SKM-1 treated with dmso at 0.1 percent for 144 hours (cell line): ENCODE measurements at regions not wholly inside any gene's neighbourhood (a gene's known extent, or its start where the extent isn't known, plus 50 kb on each side); places are given as distances from the start of the nearest gene placed in this dataset.
"Not testable (repeated sequence)": the region's sequence is repeated elsewhere in the genome, so short reads cannot be mapped to it uniquely, and the experiment has no call there.

Experiments
- DNase-seq: peaks from one replicate; lab custom pipeline; 2025; ENCODE audit not compliant: unreplicated experiment; lab: John Stamatoyannopoulos, UW

- DNase-seq, result no peak
These were observed 234.9 kb upstream of the MCHR2 start for GRCh38 chr6:100228834-100229441.

- DNase-seq, result no peak
These were observed 234.4 kb upstream of the MCHR2 start for GRCh38 chr6:100228437-100228833.

GRCh38 chr6:100226811-100227210 is 232.8 kb upstream of the MCHR2 start:
- no peak for DNase-seq

GRCh38 chr6:100223952-100224351 is 229.9 kb upstream of the MCHR2 start:
- DNase-seq, result not testable (repeated sequence)

DNA sequence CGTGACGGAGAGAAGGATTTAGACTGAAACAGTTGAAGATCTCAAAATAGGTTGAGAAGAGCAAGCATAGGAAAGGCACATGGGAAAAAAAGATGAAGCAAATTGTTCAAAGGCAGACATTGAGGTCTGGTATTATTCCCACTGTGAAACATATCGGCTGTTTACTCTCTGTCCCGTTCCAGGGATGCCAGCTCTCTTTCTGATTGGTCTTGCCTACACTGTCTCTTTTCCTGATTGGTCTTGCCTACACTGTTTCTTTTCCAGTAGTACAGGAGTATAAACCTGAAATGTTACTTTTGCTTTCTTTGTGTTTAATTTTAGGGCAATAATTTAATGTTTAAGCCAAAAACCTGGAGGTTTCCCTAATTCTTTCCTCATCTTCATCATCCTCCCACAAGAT is 226.5 kb upstream of the MCHR2 start:
- DNase-seq, result no peak

- no peak for DNase-seq
These were observed 223.4 kb upstream of the MCHR2 start for GRCh38 chr6:100217225-100218012.

GRCh38 chr6:100216760-100217159 is 222.7 kb upstream of the MCHR2 start:
- no peak for DNase-seq

GRCh38 chr6:100212131-100212530 is 218.1 kb upstream of the MCHR2 start:
- DNase-seq, result no peak

DNA sequence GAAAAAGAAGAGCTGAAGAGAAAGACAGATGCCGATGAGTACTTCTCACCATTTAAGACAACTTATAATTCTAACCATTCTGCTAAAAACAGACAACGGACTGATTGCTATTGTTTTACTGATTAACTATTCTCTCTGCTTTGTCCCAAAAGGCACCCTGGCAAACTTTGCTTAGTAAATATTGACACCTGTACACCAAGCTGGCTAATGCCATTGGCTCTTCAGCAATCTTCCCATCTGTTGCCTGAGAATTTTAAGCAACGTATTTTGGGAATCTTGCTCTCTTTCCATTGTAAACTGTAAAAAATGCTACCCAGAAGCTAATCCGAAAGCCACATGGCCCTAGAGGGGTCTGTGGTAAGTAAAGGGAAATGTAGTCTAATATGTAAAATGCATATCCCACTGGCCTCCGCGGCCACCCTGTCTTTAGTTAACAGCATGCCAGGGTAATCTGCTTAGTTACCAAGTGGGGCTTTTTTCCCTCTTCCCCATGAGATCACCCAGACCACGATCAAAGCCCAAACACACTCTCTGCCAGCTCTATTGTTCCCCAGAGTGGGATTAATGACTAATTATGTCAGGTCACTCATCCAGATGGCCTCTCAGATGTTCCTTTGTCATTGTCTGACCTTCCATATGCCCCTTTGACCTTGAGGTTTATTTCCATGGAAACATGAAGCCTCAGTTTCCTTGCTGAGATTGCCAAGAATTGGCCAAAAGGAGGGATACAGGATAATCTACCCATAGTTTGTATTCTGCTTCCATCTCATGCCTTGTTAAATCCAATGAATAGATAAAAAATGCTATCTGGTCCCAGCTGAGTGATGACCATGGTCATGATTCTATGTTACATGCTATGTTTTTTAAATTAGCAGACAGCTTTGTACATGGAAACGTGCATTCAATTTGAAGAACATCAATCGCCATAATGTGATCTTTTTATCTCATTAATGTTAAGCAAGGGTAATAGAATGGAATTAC is 216.4 kb upstream of the MCHR2 start:
- DNase-seq, result no peak

DNA sequence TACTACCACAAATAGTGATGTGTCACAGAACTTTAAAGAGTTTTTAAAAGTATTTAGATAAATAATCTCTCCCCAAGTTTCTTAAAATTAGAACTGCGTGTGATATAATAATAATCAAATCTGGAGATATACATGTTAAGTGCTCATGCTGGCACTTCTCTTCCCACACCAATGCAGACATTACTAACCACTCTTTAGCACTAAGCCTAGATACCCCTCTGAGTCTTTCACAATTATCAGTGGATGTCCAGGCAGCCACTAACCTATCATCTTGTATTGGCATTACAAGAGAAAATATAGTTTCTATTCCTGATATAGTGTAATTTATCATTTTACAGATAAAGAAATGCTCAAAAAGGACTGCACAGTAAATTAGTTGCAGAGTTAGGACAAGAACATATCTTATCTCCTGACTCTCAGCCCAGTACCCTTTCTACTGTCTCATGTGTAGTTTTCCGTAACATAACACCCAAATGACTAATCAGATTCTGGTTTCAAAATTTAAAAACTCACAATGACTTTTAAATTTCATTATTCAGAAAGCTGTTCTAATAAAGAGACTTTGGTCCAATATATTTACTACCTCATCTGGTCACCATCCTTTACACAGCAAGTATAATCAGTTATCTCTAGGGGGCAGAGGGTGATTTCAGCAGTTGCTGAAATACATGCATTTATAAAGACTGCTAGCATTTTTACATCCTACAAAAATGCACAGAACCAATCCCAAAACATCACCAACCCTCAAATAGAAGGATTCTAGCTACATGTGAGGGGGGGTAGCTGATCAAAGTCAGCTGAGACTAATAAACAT is 215.5 kb upstream of the MCHR2 start:
- no peak for DNase-seq

GRCh38 chr6:100203400-100203799 is 209.4 kb upstream of the MCHR2 start:
- no peak for DNase-seq

DNA sequence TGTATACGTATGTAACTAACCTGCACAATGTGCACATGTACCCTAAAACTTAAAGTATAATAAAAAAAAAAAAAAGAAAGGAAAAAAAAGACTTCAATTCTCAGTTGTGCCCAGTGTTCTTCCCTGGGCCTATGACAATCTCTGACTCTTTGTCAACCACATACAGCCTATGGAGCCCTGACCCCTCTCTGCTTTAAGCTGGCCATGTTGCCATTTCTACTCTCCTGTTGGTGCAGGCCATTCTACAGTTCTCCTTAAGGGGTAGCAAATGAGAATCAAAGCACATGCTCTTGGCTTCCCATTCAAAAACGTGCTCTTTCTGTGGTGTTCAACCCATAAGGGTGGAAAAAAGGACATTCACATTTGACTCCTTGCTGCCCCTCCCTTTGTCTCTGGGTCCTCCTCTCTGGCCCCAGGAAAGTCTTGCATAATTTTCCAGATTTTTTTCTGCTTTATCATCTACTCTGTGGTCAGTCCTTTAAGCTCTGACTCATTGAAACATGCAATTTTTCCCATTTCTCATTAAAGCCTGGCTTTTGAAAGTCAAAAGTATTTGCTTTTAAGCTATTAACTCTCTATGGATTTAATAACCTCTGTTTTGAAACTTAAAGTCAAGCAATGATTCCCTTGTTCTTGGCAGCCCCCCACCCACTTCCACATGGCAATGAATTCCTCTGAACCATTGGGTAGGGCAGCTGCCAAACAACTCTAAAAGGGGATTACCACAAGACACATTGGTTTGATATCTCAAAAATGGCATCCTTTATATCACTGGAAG is 208.6 kb upstream of the MCHR2 start:
- DNase-seq, result peak; percentile 6

DNA sequence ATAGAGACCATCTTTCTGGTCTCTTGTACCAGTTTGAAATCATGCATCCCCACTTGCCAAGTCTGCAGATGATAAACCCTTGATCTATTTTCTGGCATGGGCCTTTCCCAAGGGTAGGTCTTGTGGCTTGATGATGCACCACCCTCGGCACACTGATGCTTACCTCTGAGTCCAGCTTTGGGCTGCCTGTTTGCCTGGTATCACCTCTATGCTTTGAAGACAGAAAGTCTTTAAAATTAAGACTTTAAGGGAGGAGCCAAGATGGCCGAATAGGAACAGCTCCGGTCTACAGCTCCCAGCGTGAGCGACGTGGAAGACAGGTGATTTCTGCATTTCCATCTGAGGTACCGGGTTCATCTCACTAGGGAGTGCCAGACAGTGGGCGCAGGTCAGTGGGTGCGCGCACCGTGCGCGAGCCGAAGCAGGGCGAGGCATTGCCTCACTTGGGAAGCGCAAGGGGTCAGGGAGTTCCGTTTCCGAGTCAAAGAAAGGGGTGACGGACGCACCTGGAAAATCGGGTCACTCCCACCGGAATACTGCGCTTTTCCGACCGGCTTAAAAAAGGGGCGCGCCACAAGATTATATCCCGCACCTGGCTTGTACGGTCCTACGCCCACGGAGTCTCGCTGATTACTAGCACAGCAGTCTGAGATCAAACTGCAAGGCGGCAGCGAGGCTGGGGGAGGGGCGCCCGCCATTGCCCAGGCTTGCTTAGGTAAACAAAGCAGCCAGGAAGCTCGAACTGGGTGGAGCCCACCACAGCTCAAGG is 202.4 kb upstream of the MCHR2 start:
- DNase-seq, result not testable (repeated sequence)

DNA sequence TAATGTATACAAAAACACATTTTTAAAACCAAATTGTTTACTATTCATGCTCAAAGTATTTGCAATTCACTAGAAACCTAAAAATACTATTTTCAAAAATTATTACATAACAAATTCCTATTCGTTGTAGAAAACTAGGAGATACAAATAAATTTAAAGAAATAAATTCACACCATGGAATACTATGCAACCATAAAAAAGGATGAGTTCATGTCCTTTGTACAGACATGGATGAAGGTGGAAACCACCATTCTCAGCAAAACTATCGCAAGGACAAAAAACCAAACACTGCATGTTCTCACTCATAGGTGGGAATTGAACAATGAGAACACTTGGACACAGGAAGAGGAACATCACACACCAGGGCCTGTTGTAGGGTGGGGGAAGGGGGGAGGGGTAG is 201.2 kb upstream of the MCHR2 start:
- DNase-seq, result not testable (repeated sequence)

- no peak for DNase-seq
These were observed 200.5 kb upstream of the MCHR2 start for GRCh38 chr6:100194535-100194934.

GRCh38 chr6:100188754-100189153 is 194.7 kb upstream of the MCHR2 start:
- no peak for DNase-seq

DNA sequence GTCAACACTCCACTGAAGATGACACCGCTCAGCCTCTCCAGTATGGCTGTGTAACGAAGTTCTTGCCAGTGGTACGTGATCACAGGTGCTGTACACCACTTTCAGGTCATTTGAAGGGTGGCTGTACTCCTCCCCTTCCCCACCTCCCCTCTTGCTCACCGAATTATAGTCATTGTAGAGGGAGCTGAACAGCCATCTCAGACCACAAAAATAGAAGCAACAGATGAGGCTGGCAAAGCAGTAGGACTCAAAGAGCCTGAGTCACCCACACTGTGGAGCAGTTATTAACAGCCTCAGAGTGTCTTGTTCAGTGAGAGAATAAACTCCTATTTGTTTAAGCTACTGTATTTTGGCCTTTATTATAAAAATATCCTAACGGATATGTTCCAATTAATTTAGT is 192.5 kb upstream of the MCHR2 start:
- DNase-seq, result no peak

GRCh38 chr6:100185615-100186014 is 191.6 kb upstream of the MCHR2 start:
- DNase-seq, result no peak

DNA sequence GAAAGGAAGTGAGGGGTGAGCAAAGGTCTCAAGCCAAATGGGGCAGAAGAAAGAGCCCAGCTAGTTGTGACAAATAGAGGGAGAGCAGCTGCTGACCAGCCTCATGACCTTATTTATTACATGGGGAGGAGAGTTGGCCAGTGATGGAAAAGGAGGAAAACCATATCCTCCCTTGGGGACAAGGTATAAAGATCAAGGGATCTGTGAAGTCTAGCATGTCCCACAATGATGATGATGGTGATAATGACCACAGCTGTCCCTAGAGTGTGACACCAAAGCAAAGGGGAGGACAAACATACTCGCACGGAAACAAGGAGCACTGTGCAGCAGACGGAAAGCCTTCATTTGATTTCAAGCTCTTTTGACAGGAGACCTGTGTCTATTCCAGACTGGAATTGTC is 190.4 kb upstream of the MCHR2 start:
- no peak for DNase-seq
